ENCODE measurements at regions not wholly inside any gene's neighbourhood (a gene's known extent, or its start where the extent isn't known, plus 50 kb on each side); places are given as distances from the start of the nearest gene placed in this dataset.

DNA sequence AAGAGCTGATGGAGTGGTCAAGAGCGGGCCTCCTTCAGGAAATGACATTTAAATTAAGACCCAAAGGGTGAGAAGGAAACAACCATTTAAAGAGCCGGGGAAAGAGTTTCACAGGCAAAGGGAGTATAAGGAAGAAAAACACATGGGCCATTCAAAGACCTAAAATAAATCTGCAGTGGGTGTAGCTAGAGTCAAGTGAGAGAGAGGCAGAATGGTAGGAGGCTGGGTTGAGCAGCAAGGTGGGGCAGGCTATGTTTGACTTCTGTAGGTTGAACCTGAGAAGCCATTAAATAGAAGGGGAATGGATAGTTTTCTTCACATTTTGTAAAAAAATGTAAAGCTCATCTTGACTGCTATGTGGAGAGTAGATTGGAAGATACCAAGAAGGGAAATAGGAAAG is 183.8 kb downstream of the LACC1 start:
- Mint-ChIP-seq H3K36me3 (ENCODE audit: insufficient read depth in 1 of 3, low read depth in 3 of 3) (peaks cover 0 to 12% (median 2%) of the 10 kb centered on the region in 3 experiments; a peak in 3 of 7 replicates), H3K4me3 (no peak overlapping the region), H3K27ac (no peak overlapping the region), H3K9me3 (peaks cover 0 to 6% of the 10 kb centered on the region in 2 experiments; a peak in 1 of 5 replicates), H3K27me3 (ENCODE audit: low read depth) (peaks cover 14% of the 10 kb centered on the region), H3K4me1 (peaks cover 27 to 35% of the 10 kb centered on the region in 2 experiments)
- H3K79me2 ChIP-seq (ENCODE audit: insufficient read depth, low read length) = 0 out of 2 replicates have a peak, but pooled peaks cover 2% of the 10 kb centered on the region
- no peak overlapping the region for H3K4me2 ChIP-seq (ENCODE audit: insufficient read depth, insufficient read length, low read length)
- H3K18ac ChIP-seq (ENCODE audit: insufficient read length, low read depth, low read length) = no peak overlapping the region
- H2AK5ac ChIP-seq (ENCODE audit: insufficient read length, low read length) = no peak overlapping the region
- no peaks in the 10 kb centered on the region for H3K79me1 ChIP-seq (ENCODE audit: insufficient read depth, low read depth, low read length, poor library complexity, severe bottlenecking)
- H3K4me1 ChIP-seq (ENCODE audit: insufficient read depth, low read length) = peaks cover 6% of the 10 kb centered on the region; the same call in 1 of the 2 replicates
- no peak overlapping the region for H2BK15ac ChIP-seq (ENCODE audit: low read depth, low read length)
- no peak overlapping the region for H4K8ac ChIP-seq (replicated peaks; ENCODE audit: insufficient read length, low read depth, low read length)
- H3K4ac ChIP-seq (ENCODE audit: low read depth, low read length) = no peak overlapping the region
- no peak overlapping the region for H3K56ac ChIP-seq (ENCODE audit: insufficient read length, low read depth, low read length)
- no peaks in the 10 kb centered on the region for H3K27me3 ChIP-seq (ENCODE audit: insufficient read depth, low read length)
- no peaks in the 10 kb centered on the region for H3K9me3 ChIP-seq (ENCODE audit: control insufficient read depth, low read depth, low read length)
- H4K91ac ChIP-seq (ENCODE audit: insufficient read length, low read depth, low read length) = no peak overlapping the region
- H3K27ac ChIP-seq (ENCODE audit: insufficient read length, low read depth, low read length) = no peak overlapping the region
- no peaks in the 10 kb centered on the region for H4K20me1 ChIP-seq (ENCODE audit: control insufficient read depth, insufficient read depth, insufficient read length)
- no peak overlapping the region for H2BK120ac ChIP-seq (ENCODE audit: low read depth, low read length, poor library complexity, severe bottlenecking)
- H3K9ac ChIP-seq (ENCODE audit: extremely low read depth, insufficient read length, low read length) = no peak overlapping the region
- H2AFZ ChIP-seq (ENCODE audit: low read length) = no peak overlapping the region
- no peak for DNase-seq
- H2BK5ac ChIP-seq (ENCODE audit: insufficient read length, low read length) = no peak overlapping the region
- H3K14ac ChIP-seq (ENCODE audit: insufficient read depth, low read length) = no peak overlapping the region
- H3K23me2 ChIP-seq (ENCODE audit: insufficient read length, low read depth, low read length, poor library complexity, severe bottlenecking) = no peaks in the 10 kb centered on the region
- no peak overlapping the region for H2BK12ac ChIP-seq (ENCODE audit: insufficient read length, low read depth, low read length)
- no peak overlapping the region for H3K23ac ChIP-seq (ENCODE audit: insufficient read length, low read depth, low read length)
- H3T11ph ChIP-seq (ENCODE audit: low read length) = no peak overlapping the region
- TF ChIP-seq CTCF (conservative IDR thresholded peaks at IDR 0.05) = no peak
- H2BK20ac ChIP-seq (ENCODE audit: low read depth, low read length, poor library complexity, severe bottlenecking) = no peak overlapping the region
- WGBS (ENCODE audit: extremely low coverage, insufficient read length, low lambda C conversion rate) = no CpG with 5 or more reads among the region's 2 CpGs
- no peak overlapping the region for H4K5ac ChIP-seq (ENCODE audit: insufficient read length, low read depth, low read length)

All from H9 (cell line).